ENCODE measurements at regions not wholly inside any gene's neighbourhood (a gene's known extent, or its start where the extent isn't known, plus 50 kb on each side); places are given as distances from the start of the nearest gene placed in this dataset.
A peak's percentile ranks its signal among the peaks of the same experiment; 100 is the strongest.

DNA sequence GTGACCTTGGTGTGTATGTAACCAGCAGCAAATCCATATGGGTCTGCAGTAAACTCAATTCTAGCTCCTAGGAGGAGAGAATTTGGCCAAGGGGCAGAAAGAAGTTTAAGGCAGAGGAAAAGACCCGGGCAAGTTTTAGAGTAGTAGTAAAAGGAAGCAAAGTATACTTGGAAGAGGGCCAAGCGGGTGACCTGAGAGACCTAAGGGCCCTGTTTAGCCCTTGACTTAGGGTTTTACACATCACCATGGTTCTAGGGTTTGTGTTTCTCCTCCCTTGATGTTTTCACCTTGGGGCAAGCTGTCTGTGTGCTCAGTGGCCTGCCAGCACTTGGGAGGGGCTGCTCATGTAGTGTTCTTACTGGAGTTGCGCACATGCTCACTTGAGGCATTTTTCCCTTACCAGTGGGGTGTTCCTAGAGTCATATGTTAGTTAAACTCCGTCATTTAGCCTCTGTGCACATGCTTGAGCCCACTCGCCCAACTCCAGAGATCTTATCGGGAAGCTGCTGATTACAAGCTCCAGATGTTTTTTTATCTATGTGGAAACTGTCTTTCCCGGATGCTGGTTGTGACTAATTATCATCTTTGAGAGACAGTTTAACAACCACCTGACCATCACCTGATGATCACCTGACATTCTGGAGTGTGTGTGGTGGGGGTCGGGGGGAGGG is 137.6 kb upstream of the PRSS1 start:
- POLR2A ChIA-PET, result no interaction called here
- H3K36me3 Mint-ChIP-seq (ENCODE audit: low read depth), result no peaks in the 10 kb centered on the region
- peaks cover 9% of the 10 kb centered on the region for H3K27me3 Mint-ChIP-seq

DNA sequence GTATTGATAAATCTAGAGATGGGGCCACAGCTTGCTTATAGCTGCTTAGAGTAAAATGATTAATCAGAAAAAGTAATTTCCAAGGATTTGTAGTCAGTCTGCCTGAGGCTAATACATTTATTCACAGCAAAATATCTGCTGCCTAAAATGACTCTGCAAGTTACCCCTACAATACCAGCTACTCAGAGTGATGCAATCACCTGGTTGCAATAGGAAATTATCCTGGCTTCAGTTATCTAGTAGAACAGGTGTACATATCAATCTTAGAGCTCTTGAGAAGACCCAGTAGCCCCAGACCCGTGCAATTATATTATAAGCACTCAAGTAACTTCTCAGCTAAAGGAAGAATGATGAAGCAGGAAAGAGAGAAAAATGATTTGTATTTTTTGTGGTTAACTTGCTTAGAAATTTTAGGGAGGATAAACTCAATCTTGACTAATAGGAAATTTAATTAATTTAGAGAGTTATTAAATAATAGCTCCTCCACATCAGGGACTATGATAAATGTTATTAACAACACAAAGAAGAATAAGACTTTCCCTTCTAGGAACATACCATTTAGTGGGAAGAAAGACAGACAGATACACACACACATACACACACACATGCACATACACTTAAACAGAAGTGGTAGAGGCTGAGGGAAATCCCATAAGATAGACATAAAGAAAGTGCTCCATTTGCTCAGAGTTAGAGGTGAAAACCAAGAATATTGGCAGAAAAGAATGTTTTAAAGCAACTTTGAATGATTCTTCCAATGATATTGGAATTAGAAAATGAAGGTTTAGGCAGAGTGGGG is 140.4 kb upstream of the PRSS1 start:
- H3K9me3 Mint-ChIP-seq, result no peaks in the 10 kb centered on the region
- no peaks in the 10 kb centered on the region for H3K36me3 Mint-ChIP-seq (ENCODE audit: low read depth)
- DNase-seq, result no peak
- H3K4me3 Mint-ChIP-seq, result no peak overlapping the region
- H3K4me1 Mint-ChIP-seq, result peaks cover 36% of the 10 kb centered on the region
- POLR2A ChIA-PET, result no interaction called here
- peaks cover 8% of the 10 kb centered on the region for H3K27me3 Mint-ChIP-seq
- H3K27ac Mint-ChIP-seq, result no peak overlapping the region
- CTCF ChIA-PET, result interaction anchor here (1.0 to 1.8 kb wide), 6 partner anchors 11 to 202 kb away, joined by 3 to 5 read pairs (median 4); no protein-coding TSS in a partner anchor

More for the DNA sequence above, 137.6 kb upstream of the PRSS1 start:
- CTCF ChIA-PET, result interaction anchor here (0.9 kb wide), 1 partner anchor 14 kb away, joined by 3 read pairs; no protein-coding TSS in a partner anchor
- H3K4me1 Mint-ChIP-seq, result peaks cover 33% of the 10 kb centered on the region
- H3K4me3 Mint-ChIP-seq, result no peak overlapping the region
- H3K27ac Mint-ChIP-seq, result no peak overlapping the region
- no peaks in the 10 kb centered on the region for H3K9me3 Mint-ChIP-seq
- DNase-seq, result no peak

DNA sequence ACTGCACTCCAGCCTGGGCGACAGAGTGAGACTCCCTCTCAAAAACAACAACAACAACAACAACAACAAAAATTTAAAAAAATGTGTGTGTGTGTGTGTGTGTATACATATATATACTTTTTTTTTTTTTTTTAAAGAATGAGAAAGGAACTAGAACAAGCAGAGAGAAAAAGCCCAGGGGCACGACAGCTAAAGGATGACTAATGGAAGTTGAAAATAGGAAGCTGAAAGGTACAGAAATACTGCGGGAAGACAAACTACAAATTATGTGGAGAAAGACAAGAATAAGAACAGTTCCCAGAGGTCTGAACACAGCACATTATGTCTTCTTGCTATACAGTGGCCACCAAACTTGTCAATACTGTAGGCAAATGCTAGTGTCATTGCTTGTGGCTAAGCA is 141.9 kb upstream of the PRSS1 start:
- H3K9me3 Mint-ChIP-seq, result no peaks in the 10 kb centered on the region
- H3K4me1 Mint-ChIP-seq, result peaks cover 30% of the 10 kb centered on the region
- ChIA-PET POLR2A (no interaction called here), CTCF (interaction anchor here (1.1 to 1.8 kb wide), 3 partner anchors 13 to 176 kb away, joined by 3 to 5 read pairs (median 4); no protein-coding TSS in a partner anchor)
- no peaks in the 10 kb centered on the region for H3K36me3 Mint-ChIP-seq (ENCODE audit: low read depth)
- peaks cover 8% of the 10 kb centered on the region for H3K27me3 Mint-ChIP-seq
- DNase-seq, result no peak
- H3K4me3 Mint-ChIP-seq, result no peak overlapping the region
- H3K27ac Mint-ChIP-seq, result no peak overlapping the region

DNA sequence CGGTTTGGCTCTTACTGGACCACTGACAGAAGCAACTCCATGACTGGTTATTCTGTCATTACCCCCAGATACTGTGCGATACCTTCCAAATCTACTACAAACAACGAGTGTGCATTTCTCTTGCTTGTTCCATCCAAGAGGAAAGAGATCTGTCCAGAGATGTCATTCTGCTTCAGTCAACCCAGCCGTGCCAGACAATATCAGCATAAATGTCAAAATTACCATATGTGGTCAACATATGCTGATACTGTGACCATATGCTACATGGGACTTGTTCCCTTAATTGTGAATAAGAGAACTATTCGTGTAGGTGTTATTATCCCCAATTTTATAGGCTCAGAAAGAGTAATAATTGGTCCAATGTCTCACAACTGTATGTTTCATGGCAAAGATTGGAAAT is 143.2 kb upstream of the PRSS1 start:
- no peaks in the 10 kb centered on the region for H3K36me3 Mint-ChIP-seq (ENCODE audit: low read depth)
- ChIA-PET CTCF (interaction anchor here (1.1 kb wide), 1 partner anchor 177 kb away, joined by 3 read pairs; no protein-coding TSS in a partner anchor), POLR2A (no interaction called here)
- peaks cover 25% of the 10 kb centered on the region for H3K4me1 Mint-ChIP-seq
- H3K9me3 Mint-ChIP-seq, result no peaks in the 10 kb centered on the region
- H3K27ac Mint-ChIP-seq, result no peak overlapping the region
- peaks cover 8% of the 10 kb centered on the region for H3K27me3 Mint-ChIP-seq
- no peak overlapping the region for H3K4me3 Mint-ChIP-seq
- no peak for DNase-seq

DNA sequence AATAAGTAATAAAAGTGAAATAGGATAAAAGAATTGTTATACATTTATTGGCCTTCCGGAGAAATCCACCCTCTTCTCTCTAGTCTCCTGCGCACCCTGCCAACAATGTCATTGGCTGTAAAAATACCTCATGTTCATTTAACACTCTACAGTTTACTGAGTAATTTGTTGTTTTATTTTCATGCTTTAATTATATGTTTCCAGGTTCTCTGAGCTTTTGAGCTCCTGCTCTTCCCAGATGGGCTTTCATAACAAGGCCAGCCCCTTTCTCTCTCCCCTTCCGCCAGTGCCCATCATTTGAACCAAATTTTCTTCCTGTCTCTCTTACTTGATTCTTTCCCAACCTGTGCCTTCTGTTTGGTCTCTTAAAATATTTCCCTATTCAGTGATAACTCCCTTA is 144.6 kb upstream of the PRSS1 start:
- POLR2A ChIA-PET, result no interaction called here
- CTCF ChIA-PET, result interaction anchor here (0.8 to 1.9 kb wide), 5 partner anchors 17 to 402 kb away, joined by 3 to 8 read pairs (median 5); no protein-coding TSS in a partner anchor
- Mint-ChIP-seq H3K4me3 (no peak overlapping the region), H3K4me1 (peaks cover 21% of the 10 kb centered on the region), H3K27ac (peak overlapping the region; percentile 50), H3K9me3 (no peaks in the 10 kb centered on the region), H3K36me3 (ENCODE audit: low read depth) (no peaks in the 10 kb centered on the region), H3K27me3 (peaks cover 6% of the 10 kb centered on the region)
- no peak for DNase-seq

DNA sequence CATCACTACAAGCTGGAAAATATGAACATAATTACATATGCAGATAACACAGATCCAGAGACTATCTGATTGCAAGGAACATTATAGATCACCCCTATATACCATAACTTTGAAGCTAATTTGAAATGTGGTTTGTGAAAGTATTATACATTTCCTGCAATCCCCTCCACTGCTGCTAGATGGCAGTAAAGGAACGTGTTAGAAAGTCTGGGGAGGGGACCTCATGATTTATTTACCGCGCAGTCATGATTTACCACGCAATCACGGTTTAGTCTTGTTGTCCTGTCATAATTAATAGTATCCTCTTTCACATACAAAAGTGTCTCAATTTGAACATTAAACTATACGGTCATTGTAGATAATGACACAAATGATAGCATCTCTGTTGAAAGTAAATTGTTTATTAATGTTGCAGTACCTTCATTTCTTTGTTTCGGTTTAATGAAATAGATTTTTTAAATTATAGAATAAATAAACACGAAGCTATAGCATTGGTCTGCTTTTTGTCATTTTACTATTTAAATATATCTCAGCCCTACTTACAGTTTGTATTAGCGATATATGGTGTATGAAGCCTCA is 145.3 kb upstream of the PRSS1 start:
- H3K4me3 Mint-ChIP-seq, result no peak overlapping the region
- peak; percentile 69 for DNase-seq
- H3K27me3 Mint-ChIP-seq, result peaks cover 6% of the 10 kb centered on the region
- POLR2A ChIA-PET, result no interaction called here
- no peak overlapping the region for H3K27ac Mint-ChIP-seq
- H3K36me3 Mint-ChIP-seq (ENCODE audit: low read depth), result no peaks in the 10 kb centered on the region
- CTCF ChIA-PET, result interaction anchor here (0.8 to 1.9 kb wide), 7 partner anchors 17 to 403 kb away, joined by 3 to 8 read pairs (median 4); no protein-coding TSS in a partner anchor
- peaks cover 17% of the 10 kb centered on the region for H3K4me1 Mint-ChIP-seq
- H3K9me3 Mint-ChIP-seq, result no peaks in the 10 kb centered on the region

DNA sequence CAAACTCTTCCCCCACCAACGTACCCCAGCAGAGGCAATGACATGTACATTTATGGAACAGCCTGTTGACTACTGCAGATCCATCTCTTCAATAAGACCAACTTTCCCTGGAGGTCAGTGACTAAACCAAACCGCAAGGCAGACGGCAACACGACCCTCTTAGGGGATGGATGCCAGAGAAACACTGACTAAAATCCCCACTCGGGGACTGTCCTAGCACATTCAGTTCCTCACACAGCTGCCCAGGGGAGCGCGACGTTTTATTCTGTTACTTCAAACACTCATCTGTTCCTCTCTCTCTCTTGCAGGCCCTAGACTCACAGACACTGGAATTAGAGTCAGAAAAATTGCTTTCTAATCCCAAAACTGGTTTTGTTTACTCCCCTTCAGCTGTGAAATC is 146.5 kb upstream of the PRSS1 start:
- no peaks in the 10 kb centered on the region for H3K9me3 Mint-ChIP-seq
- no peak overlapping the region for H3K4me3 Mint-ChIP-seq
- ChIA-PET POLR2A (no interaction called here), CTCF (no interaction called here)
- no peaks in the 10 kb centered on the region for H3K36me3 Mint-ChIP-seq (ENCODE audit: low read depth)
- no peak for DNase-seq
- peaks cover 10% of the 10 kb centered on the region for H3K4me1 Mint-ChIP-seq
- H3K27me3 Mint-ChIP-seq, result peaks cover 6% of the 10 kb centered on the region
- no peak overlapping the region for H3K27ac Mint-ChIP-seq

DNA sequence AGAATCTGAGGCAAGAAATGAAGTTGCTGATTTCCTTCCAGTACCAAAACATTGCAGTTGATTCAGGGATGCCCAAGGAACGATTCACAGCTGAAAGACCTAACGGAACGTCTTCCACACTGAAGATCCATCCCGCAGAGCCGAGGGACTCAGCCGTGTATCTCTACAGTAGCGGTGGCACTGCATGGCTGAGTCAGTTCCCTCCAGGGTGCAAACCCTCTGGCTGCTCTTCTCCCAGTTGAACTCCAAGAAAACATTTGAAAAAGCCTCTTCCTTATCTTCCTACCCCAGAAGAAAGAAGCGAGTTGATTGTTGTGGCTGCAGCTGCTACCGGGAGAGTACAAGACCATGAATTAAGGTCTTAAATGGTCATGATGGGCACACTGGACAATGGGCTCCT is 147.1 kb upstream of the PRSS1 start:
- Mint-ChIP-seq H3K36me3 (ENCODE audit: low read depth) (no peaks in the 10 kb centered on the region), H3K9me3 (no peaks in the 10 kb centered on the region), H3K4me1 (peaks cover 7% of the 10 kb centered on the region), H3K27me3 (peaks cover 8% of the 10 kb centered on the region), H3K4me3 (no peak overlapping the region), H3K27ac (no peak overlapping the region)
- CTCF ChIA-PET, result interaction anchor here (0.7 kb wide), 1 partner anchor 698 kb away, joined by 3 read pairs; no protein-coding TSS in a partner anchor
- no peak for DNase-seq
- POLR2A ChIA-PET, result no interaction called here

DNA sequence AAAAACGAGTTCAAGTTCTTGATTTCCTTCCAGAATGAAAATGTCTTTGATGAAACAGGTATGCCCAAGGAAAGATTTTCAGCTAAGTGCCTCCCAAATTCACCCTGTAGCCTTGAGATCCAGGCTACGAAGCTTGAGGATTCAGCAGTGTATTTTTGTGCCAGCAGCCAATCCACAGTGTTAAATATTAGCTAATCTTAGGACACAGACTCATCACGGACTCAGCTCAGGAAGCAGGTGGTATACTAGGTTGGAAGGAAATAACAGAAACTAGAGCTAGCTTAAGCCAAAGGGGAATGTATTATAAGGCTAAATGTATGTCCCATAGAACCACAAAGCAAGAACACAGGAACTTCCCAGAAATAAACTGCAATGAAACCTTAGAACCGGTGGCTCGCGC is 151.0 kb upstream of the PRSS1 start:
- H3K27ac Mint-ChIP-seq, result no peak overlapping the region
- no peaks in the 10 kb centered on the region for H3K9me3 Mint-ChIP-seq
- no peak overlapping the region for H3K4me3 Mint-ChIP-seq
- H3K4me1 Mint-ChIP-seq, result no peaks in the 10 kb centered on the region
- ChIA-PET POLR2A (no interaction called here), CTCF (interaction anchor here (1.4 to 2.1 kb wide), 2 partner anchors 10 to 11 kb away, joined by 4 to 7 read pairs; no protein-coding TSS in a partner anchor)
- no peak for DNase-seq
- H3K27me3 Mint-ChIP-seq, result peaks cover 4% of the 10 kb centered on the region
- H3K36me3 Mint-ChIP-seq (ENCODE audit: low read depth), result no peaks in the 10 kb centered on the region

DNA sequence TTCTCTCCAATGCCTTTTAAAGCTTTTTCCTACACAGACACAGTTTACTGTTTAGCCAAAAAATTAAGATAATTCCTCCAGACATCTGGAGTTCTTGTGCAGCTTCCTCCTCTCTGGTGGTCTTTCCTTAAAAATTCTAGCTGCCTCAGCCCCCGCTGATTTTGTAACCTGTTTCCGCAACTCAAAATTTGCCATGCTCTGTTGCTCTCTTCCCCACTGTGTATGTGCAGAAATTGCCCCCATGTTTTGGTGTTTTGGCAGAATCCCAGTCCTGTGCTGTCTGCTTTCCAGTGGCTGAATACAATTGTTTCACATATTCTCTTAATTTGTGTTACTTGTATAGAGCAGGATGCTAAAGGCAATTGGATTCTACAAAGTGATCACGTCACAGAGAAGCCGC is 151.7 kb upstream of the PRSS1 start:
- CTCF ChIA-PET, result interaction anchor here (1.4 to 2.1 kb wide), 2 partner anchors 10 to 11 kb away, joined by 4 to 7 read pairs; no protein-coding TSS in a partner anchor
- Mint-ChIP-seq H3K9me3 (no peaks in the 10 kb centered on the region), H3K27me3 (peaks cover 4% of the 10 kb centered on the region), H3K4me3 (no peak overlapping the region), H3K4me1 (no peaks in the 10 kb centered on the region), H3K36me3 (ENCODE audit: low read depth) (no peaks in the 10 kb centered on the region), H3K27ac (no peak overlapping the region)
- no peak for DNase-seq
- POLR2A ChIA-PET, result no interaction called here

DNA sequence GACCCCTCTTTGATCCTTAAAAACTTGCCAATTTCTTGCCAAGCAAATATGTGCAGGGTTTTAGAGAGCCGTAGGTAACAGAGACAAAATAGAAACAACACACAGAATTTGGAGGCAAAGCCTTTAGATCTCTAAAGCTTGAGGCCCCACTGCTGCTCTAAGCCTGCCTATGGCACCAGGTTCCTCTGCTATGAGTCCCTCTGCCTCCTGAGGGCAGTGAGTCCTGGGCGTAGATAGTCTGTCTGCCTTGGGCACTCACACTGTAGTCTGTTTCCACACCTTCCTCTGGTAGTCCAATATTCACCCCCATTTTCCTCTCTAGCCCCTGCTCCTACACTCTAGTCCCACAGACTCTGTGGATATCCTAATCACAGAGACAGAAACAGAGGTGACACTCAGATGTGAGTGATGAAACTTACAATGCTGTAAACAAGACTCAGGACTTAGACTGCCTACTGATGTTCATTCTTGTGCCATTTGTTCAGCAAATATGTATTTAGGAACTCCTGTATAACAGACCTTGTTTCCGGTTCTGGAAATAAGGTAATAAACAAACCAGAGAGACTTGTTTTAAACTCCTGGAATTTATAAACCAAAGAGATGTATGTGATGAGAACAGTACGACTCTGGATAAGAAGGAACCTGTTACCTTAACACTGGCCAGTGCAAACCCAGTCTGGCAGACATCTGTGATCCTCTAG is 153.3 kb upstream of the PRSS1 start:
- POLR2A ChIA-PET, result no interaction called here
- CTCF ChIA-PET, result interaction anchor here (1.0 to 2.1 kb wide), 2 partner anchors 8 to 216 kb away, joined by 3 to 7 read pairs; no protein-coding TSS in a partner anchor

DNA sequence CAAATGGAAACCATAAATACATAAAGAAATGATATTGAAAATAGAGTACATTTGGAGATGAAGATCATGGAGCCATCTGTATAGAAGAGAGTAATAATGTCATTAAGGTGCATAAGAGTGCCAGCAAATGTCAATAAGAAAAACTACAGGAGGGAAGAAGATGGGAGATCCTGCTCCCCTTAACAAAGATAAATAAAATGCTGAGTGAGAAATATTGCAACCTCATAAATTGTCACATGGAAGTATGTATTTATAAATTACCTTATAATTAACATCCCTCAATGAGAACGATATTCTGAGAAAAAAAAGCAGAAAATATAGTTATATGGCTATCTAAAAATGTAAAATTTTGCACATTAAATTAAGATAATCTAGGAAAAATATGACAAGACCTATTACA is 155.2 kb upstream of the PRSS1 start:
- Mint-ChIP-seq H3K27me3 (peaks cover 2% of the 10 kb centered on the region), H3K27ac (no peak overlapping the region), H3K4me3 (no peak overlapping the region), H3K36me3 (ENCODE audit: low read depth) (no peaks in the 10 kb centered on the region), H3K4me1 (no peaks in the 10 kb centered on the region), H3K9me3 (no peaks in the 10 kb centered on the region)
- no peak for DNase-seq
- CTCF ChIA-PET, result interaction anchor here (0.9 to 1.5 kb wide), 2 partner anchors 13 to 36 kb away, joined by 3 to 4 read pairs; no protein-coding TSS in a partner anchor
- POLR2A ChIA-PET, result no interaction called here

More for the DNA sequence above, 153.3 kb upstream of the PRSS1 start:
- Mint-ChIP-seq H3K4me3 (no peak overlapping the region), H3K36me3 (ENCODE audit: low read depth) (no peaks in the 10 kb centered on the region), H3K9me3 (no peaks in the 10 kb centered on the region), H3K27ac (no peak overlapping the region), H3K27me3 (peaks cover 4% of the 10 kb centered on the region), H3K4me1 (no peaks in the 10 kb centered on the region)
- DNase-seq, result no peak
